ENCODE measurements at regions not wholly inside any gene's neighbourhood (a gene's known extent, or its start where the extent isn't known, plus 50 kb on each side); places are given as distances from the start of the nearest gene placed in this dataset.

DNA sequence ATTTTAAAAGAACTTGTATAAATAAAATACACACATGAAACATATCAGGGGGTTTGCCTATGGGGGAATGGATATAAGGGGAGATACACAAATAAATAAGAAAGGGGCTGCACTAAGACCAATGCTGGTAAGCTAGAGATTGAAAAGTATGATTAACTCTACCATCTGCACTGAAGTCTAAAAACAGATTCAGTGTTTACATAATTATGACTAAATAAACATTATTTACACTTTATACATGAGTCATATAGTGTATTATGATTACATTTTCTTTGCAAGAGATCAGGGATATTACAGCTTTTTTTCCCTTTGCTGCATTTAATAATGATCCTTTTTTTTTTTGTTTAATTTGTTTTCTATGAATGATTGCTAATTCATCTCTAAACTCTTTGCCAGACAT is 367.9 kb downstream of the TMEM38B start:
- no peak overlapping the region for H3K4me3 ChIP-seq (replicated peaks in 1 of 3; ENCODE audit: insufficient read depth in 1 of 3, low read depth in 1 of 3, low read length in 3 of 3)
- H3K27ac ChIP-seq (ENCODE audit: insufficient read depth, low read depth, low read length) = no peak overlapping the region
- no peaks in the 10 kb centered on the region for H4K20me1 ChIP-seq (replicated peaks; ENCODE audit: control insufficient read depth, extremely low read depth, insufficient read depth, low read length)
- no peak overlapping the region for H2AFZ ChIP-seq (ENCODE audit: low read depth, low read length)
- no peaks in the 10 kb centered on the region for H3K27me3 ChIP-seq (ENCODE audit: control insufficient read depth in 2 of 2, insufficient read depth in 2 of 2, low read length in 2 of 2)
- DNase-seq (ENCODE audit: low read depth, low spot score) = no peak
- H3K79me2 ChIP-seq (ENCODE audit: control insufficient read depth, insufficient read depth, low read length) = no peaks in the 10 kb centered on the region
- H3K4me2 ChIP-seq (ENCODE audit: insufficient read depth, low read length) = no peak overlapping the region
- H3K9me1 ChIP-seq (replicated peaks; ENCODE audit: control insufficient read depth, extremely low read depth, insufficient read depth, low read length) = no peaks in the 10 kb centered on the region
- no TSS peak for BruUV-seq (replicated peaks)
- FAIRE-seq = no peak
- ChIA-PET CTCF (no interaction called here), POLR2A (no interaction called here)
- H3K36me3 ChIP-seq (ENCODE audit: control insufficient read depth in 2 of 2, extremely low read depth in 1 of 2, insufficient read depth in 2 of 2, low read length in 2 of 2) = no peaks in the 10 kb centered on the region
- H3K9ac ChIP-seq (replicated peaks; ENCODE audit: extremely low read depth, insufficient read depth, low read length) = no peak overlapping the region
- TF ChIP-seq, protein P1, sequence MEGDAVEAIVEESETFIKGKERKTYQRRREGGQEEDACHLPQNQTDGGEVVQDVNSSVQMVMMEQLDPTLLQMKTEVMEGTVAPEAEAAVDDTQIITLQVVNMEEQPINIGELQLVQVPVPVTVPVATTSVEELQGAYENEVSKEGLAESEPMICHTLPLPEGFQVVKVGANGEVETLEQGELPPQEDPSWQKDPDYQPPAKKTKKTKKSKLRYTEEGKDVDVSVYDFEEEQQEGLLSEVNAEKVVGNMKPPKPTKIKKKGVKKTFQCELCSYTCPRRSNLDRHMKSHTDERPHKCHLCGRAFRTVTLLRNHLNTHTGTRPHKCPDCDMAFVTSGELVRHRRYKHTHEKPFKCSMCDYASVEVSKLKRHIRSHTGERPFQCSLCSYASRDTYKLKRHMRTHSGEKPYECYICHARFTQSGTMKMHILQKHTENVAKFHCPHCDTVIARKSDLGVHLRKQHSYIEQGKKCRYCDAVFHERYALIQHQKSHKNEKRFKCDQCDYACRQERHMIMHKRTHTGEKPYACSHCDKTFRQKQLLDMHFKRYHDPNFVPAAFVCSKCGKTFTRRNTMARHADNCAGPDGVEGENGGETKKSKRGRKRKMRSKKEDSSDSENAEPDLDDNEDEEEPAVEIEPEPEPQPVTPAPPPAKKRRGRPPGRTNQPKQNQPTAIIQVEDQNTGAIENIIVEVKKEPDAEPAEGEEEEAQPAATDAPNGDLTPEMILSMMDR (IDR thresholded peaks at IDR 0.05; ENCODE audit: extremely low read depth in 1 of 2, insufficient read depth in 1 of 2, low read depth in 1 of 2, low read length in 2 of 2) = no peak
- TF ChIP-seq POLR2A (IDR thresholded peaks at IDR 0.05; ENCODE audit: low read depth, low read length) (no peak), MYC (IDR thresholded peaks at IDR 0.05; ENCODE audit: low read depth, low read length) (no peak), POLR2AphosphoS5 (IDR thresholded peaks at IDR 0.05; ENCODE audit: insufficient read depth, low read depth, low read length) (no peak), GATA2 (IDR thresholded peaks at IDR 0.05; ENCODE audit: insufficient read depth, insufficient read length, low read depth, low read length) (no peak), EZH2 (IDR thresholded peaks at IDR 0.05; ENCODE audit: borderline replicate concordance, low read depth, low read length, severe bottlenecking) (no peak), JUN (IDR thresholded peaks at IDR 0.05; ENCODE audit: borderline replicate concordance, insufficient read depth, insufficient read length, low read depth) (no peak), FOS (IDR thresholded peaks at IDR 0.05; ENCODE audit: borderline replicate concordance, insufficient read depth, low read length) (no peak)
- TF ChIP-seq, protein P2, sequence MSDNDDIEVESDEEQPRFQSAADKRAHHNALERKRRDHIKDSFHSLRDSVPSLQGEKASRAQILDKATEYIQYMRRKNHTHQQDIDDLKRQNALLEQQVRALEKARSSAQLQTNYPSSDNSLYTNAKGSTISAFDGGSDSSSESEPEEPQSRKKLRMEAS (IDR thresholded peaks at IDR 0.05; ENCODE audit: insufficient read depth, insufficient read length) = no peak
- H3K4me1 ChIP-seq (ENCODE audit: control insufficient read depth, extremely low read depth, insufficient read depth, low read length) = no peaks in the 10 kb centered on the region
- no peaks in the 10 kb centered on the region for H3K9me3 ChIP-seq (replicated peaks; ENCODE audit: control insufficient read depth, insufficient read depth, low read length)
- intact Hi-C loops (cut with micrococcal nuclease) = no loop called here
- dilution Hi-C loops (cut with MboI; ENCODE audit: extremely low pct_ligation_motif_present, low sequenced_read_pairs) = no loop called here
